Activated CD8-positive, alpha-beta memory T cell treated with anti-CD3 and anti-CD28 coated beads, Interleukin-2, amount 50 U/mL, for 24 hours (primary cell): ENCODE measurements at regions not wholly inside any gene's neighbourhood (a gene's known extent, or its start where the extent isn't known, plus 50 kb on each side); places are given as distances from the start of the nearest gene placed in this dataset.

ENCODE experiments used
- DNase-seq: peaks from one replicate; pipeline ENCODE4 v3.0.0-alpha.2; 2020; ENCODE audit errors: extremely low read depth

DNA sequence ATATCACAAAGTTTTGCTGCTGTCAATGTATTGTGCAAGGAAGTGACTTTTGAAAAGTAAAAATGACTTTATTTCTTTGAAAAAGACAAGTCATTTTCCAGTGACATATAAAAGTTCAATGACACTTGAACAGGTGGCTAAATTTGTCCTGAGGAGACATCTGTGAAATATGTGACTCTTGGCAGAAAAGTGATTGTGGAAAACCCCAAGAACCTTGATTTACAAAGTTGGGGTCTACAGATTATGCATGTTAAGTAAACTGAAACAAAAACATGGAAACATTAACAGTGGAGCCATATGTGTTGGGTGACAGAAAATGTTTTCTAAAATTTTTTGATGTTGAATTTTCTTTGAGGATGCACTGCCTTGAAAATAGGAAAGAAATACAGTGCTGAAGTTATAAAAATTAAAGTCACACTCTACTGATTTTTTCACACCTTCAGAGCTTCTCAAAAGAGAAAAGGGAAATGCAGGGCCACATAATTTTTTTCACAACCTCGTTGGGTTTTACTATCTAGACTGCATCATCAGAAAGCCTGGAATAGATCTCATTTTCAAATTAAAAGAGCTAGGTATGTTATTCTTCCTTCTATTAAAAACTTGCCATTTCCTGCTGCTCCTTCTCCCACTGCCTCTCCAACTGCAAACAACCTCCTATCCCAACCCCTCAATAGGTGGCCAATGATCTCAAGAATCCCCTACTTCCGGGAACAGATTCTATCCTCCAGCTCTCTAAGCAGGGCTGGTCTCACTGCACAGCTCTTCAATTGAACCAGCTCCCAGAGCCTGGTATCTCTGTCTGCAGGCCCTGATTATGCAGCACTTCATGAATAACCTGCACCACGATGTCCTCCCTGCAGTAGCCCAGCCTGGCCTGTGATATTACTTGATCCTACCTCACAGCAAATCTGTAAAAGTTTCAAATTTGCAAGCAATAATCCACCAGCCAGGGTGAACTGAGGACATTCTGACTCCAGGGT is 570.8 kb upstream of the CPEB2 start:
- no peak for DNase-seq

DNA sequence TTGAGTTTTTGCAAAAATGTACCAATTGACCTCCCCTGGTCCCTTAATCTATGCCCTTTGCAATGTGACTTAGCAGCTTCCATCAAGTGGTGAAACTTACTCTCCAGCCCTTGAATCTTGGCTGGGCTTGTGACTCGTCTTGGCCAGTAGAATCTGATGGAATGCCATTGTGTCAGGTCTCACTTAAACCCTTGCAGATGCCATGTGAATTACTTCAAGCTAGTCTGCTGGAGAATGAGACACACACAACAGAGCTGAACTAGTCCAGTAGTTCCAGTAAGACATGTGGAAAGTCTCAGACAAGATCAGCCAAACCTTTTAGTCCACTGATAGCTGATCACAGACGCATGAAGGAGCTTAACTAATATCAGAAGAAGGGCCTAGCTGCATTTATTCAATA is 567.8 kb upstream of the CPEB2 start:
- DNase-seq, result no peak

DNA sequence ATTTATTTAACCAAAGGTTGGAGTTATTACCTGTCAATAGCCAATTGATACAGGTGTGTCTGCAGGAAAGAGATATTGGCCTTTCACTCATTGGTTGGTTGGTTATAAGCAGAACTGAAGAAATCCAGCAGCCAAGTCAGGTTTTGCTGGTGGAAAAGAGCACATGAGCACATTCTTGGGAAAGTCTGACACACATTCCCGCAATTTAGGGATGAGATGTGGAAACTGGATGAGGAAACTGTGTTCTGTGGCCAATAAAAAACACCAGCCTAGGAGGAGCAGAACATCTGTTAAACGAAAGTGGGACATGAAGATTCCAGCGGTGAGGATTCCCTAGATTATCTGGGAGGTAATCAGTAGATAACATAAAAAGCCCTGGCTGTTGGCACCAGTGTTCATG is 567.4 kb upstream of the CPEB2 start:
- no peak for DNase-seq

DNA sequence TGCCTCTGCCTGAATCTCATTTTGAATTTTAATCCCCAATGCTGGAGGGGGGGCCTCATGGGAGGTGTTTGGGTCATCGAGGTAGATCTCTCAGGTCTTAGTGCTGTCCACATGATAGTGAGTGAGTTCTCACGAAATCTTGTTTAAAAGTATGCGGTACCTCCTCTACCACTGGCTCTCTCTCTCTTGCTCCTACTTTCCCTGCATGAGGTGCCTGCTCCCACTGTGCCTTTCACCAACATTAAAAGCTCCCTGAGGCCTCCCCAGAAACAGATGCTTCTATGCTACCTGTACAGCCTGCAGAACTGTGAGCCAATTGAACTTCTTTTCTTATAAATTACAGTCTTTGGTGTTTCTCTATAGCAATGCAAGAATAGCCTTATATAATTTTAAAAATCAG is 560.7 kb upstream of the CPEB2 start:
- DNase-seq, result no peak

DNA sequence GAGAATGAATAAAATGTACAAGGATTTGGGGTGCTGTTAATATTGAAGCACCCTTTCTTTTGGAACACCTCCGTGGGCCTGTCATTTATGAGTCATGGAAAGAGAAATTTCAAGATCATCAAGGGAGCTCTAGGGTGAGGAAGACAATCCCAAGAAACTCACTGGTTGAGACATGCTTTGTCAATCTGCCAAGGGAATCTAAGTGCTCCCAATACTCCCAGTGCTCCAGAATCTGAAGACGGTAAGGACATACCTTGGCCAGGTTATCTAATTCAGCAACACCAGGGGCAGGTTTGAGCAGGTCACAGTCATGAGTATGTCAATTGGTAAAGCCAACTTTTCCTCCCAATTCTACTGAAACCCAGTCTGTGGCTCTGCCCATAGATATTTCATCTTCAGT is 556.4 kb upstream of the CPEB2 start:
- DNase-seq, result no peak

DNA sequence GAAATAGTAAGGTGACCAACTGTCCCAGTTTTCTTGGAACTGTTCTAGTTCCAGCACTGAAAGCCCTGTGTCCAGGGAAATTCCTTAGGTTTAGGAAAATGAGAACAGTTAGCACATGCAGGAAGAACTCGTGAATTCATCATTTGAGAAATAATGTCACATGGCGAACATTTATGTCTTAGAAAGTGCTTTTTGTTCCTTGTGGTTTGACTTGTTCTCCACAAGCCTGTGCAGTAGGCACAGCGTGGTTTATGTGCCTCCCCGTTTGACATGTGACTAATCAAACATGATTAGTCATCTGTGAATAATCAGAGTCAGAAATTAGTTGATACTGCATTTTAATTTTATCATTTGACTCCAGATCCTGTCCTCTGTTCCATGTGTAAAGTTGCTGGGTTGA is 556.0 kb upstream of the CPEB2 start:
- no peak for DNase-seq

DNA sequence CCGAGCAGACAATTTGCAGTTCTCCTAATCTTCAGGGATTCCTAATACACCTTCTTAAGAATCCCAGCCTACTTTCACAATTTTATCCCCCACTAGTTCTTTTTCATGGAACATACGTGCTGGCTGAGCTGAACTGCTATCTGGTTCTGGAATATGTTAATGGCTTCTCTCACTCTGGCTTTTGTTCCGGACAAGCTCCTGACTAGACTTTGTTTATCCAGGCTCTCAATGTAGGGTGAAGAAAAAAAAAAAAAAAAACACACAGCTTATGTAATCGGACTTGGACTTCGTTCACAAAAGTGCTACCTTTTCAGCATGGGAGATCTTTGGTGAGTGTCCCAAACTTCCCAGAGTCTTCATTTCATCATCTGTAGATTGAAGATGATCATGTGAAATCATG is 555.4 kb upstream of the CPEB2 start:
- no peak for DNase-seq

DNA sequence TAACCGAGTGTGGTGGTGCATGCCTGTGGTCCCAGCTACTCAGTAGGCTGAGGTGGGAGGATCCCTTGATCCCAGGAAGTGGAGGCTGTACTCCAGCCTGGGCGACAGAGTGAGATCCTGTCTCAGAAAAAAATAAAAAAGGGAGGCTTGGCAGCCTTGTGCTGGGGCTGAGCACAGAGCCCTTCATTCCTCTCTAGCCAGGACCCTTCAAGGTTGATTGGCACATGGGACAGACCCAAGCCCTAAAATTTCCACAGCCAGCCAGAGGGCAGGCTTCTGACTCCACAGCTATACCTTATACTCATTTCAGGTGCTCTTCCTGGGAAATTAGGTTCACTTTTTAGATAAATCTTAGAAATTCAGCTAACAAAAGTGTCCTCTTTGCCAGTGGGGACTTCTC is 553.0 kb upstream of the CPEB2 start:
- DNase-seq, result no peak

DNA sequence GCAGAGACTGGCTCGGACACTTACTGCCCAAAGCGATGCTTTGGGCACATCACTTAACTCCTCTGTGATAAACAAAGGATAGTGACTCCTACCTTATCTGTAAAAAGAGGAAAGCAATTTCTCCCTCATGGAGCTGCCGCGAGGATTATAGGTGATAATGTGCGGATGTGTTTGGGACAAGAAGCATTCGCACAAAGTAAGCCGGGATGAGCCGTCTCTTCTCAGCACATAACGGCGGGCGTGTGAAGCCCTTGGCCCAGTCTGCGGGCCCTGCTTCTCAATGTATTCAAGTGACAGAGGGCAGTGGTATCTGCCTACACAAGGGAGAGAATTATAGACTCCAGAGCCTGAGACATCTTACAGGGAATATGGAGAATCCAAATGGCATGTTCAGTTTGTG is 550.3 kb upstream of the CPEB2 start:
- DNase-seq, result no peak

DNA sequence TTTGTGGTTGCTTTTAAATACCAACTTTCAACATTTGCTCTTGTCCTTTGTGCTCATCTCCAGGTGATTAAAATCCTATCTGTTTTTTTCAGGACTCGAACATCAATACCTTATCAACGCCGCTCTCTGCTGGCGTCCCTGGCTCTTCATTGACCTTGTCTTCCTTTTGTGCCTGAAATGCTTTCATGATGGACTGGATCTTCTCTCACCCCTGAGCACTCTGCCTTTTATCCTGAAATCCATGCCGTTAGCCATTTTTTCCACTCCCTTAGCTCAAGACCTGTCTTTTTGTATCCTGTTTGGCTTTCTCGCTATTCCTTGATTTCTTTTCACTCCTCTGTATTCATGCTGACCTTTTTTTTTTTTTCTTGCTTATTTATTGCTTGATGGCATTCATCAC is 549.5 kb upstream of the CPEB2 start:
- DNase-seq, result no peak

DNA sequence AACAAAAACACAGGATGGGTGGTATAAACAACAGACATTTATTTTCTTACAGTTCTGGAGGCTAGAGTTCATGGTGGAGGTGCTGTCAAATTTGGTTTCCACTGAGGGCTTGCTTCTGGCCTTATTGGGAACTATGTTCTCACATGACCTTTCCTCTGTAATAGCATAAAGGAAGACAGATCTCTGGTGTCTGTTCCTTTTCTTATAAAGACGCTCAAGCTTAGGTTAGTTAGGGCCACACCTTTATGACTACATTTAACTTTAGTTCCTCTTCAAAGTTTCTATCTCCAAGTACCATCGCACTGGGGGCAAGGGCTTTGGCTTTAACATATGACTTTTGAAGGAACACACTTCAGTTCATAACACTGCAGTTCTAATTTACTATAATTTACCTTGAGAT is 543.8 kb upstream of the CPEB2 start:
- DNase-seq, result no peak

DNA sequence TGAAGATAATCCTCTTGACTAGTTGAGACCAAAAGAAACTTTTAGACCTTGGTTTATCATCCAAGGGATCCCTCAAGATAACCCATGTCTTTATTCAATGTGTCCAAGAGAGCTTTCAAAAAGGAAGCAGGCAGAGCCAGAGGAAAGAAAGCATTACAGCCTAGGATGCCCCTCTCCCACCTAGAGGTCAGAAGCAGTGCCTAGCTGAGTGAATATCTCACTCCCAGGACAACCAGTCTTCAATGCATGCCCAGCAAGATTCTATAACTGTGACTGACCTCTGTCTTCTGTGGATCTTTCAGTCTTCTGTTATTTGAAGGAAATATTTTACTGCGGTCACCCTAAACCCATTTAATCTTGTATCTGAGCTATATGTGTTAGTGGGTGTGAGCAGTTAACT is 537.2 kb upstream of the CPEB2 start:
- DNase-seq, result no peak

DNA sequence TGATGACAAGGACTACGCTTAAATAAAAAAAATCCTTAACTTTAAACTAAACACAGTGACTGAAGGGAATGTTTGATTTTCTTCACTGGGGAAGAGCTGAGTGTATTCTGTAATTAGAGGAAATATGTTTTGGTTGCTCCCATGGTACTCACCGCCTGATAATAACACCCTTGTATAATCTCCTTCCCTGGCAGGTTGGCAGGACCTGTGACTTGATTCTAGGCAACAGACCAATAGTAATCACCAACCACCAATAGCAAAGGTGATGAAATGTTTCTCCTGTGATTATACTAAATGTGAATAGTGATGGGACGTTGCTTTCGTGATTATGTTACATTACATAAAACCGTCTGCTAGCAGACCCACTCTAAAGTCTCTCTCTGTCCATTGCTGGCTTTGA is 536.8 kb upstream of the CPEB2 start:
- DNase-seq, result no peak

DNA sequence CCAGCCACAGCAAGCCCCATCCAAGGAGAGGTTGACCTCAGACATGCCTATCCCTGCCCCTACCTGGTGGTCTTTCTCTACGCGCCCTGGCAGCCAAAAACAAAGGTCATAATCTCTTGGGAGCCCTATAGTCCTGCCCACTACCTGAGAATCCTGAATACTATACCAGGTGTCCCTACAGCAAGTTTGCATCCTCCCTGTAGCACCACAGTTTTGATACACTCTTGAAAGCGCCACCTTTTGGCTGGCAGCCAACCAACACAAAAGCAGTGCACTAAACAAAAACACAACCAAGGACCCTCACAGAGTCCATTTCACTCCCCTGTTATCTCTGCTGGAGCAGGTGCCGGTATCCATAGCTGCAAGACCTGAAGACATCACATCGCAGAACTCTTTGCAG is 523.8 kb upstream of the CPEB2 start:
- DNase-seq, result no peak

DNA sequence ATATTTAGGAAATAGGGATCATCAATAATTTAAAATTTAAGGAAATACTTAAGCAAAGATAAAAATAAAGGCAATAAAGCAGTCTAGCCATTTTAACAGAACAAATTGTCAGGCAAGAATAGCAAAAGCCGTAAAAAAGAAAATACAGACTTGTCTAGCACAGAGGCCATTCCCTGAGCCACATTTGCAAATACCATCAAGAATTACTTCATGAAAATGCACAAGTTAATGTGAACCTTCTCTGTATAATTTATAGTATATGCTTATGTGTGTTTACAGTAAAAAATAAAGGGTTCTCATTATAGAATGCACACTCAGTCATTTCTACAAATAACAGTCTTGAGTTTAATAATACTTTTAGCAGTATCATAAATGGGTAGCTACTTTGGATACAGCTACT is 505.9 kb upstream of the CPEB2 start:
- DNase-seq, result no peak

DNA sequence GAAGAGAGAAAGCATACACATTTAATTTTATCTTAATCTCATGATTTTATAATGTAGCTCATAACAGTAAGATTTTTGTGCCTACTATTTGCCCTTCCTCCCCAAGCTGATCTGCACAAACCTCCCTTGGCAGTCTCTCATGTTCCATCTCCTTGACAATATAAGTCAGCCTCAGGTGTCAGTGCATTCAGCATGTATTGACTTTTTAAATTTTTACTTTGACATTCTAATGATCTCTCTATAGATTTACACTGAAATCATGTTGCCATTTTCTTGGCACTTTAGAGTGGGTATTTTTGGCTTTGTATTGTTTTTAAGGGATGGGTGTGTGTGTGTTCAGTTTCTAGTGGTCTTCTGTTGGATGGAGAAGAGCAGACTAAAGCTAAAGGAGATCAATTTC is 505.3 kb upstream of the CPEB2 start:
- DNase-seq, result no peak

DNA sequence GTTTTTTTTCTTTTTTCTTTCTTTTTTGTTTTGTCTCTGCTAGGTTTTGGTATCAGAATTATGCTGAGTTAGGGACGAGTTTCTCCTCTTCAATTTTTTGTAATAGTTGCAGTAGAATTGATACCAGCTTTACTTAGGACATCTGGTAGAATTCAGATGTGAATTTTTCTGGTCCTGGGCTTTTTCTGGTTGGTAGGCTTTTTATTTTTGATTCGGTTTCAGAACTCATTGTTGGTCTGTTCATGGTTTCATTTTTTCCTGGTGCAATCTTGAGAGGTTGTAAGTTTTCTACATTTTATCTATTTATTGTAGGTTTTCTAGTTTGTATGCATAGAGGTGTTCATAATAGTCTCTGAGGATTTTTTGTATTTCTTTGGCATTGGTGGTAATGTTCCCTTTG is 498.1 kb upstream of the CPEB2 start:
- no peak for DNase-seq

DNA sequence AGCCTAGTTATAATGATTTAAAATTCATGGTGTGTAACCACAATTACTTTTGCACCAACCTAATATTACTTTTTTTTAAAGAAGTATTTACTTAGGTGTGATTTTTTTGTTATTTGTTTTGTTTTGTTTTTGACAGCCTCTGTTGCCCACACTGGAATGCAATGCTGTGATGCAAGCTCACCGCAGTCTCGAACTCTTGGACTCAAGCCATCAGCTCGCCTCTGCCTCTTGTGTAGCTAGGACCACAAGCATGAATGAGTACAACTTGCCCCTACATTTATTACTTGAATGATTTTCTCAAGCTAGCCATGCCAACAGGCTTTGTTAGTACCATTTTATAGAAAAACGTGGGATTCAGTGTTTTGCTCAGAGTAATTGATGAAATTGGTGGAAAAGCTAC is 488.8 kb upstream of the CPEB2 start:
- DNase-seq, result no peak

DNA sequence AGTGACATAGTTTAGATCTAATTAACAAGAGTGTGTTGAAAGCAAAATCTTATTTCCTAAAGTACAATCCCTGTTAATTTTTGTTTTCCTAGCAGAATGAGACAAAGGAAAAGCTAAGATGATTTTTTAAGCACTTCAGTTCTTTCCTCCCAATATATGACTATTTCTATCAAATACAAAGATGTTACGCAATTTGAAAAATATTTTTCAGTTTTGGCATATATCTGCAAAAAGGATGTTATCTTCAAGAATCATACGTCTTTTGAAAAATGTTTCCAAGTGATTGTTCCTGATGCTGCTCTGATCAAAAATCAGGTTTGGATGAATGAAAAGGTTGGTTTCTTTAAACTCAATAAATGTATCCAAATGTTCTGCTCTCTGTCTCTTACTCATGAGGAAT is 486.7 kb upstream of the CPEB2 start:
- no peak for DNase-seq

DNA sequence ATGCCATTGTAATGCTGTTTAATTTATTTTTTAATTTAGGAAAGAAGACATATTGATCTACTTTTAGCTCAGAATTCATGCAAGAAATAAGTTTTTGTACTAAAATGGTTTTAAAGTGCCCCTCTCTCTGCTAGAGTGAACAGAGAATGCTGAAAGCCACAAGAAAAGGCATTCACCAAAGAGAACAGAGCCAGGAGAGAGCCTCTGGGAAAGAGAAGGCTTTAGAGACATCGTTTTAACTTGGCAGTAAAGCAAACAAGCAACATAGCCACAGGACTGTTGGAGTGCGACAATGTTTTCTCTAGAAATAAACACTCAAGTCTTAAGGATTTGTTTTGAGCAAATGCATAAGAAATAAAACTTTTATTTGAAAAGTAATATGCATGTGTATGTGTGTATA is 484.1 kb upstream of the CPEB2 start:
- DNase-seq, result no peak

DNA sequence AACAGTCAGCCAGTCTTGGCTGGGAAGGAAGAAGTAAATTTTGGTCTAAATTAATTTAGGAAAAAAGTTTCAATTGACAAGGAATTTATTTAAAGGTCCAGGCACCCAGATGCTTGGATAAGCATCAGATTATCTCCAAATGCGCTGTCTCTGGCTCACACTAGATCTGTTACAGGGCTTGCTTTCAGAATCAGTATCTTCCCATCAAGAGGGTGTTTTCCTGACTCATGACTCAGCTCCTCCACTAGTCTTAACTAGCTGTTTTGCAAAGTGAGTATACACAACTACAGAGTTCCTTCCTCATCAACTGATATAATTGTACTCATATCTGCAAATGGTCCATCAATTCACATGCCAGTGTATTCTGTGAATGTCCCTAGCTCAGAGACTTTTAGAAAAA is 482.1 kb upstream of the CPEB2 start:
- DNase-seq, result no peak

DNA sequence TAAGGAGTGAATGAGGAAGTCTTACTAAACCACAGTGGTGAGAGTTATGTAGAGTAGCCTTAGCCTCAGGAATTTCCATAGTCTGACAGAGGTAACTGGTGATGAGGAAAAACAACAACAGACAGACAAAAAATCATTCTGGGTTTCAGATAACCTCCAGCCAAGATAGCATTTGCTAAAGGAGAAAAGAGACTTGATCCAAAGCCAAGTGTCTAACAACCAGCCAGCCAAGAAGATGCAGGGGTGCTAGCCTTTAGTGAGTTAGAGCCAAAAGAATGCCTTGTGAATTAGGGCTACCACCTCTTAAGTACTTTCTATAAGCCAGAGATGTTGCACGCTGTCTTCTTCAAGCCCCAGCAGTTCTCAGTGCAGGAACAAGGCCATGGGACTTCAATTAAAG is 478.0 kb upstream of the CPEB2 start:
- no peak for DNase-seq

DNA sequence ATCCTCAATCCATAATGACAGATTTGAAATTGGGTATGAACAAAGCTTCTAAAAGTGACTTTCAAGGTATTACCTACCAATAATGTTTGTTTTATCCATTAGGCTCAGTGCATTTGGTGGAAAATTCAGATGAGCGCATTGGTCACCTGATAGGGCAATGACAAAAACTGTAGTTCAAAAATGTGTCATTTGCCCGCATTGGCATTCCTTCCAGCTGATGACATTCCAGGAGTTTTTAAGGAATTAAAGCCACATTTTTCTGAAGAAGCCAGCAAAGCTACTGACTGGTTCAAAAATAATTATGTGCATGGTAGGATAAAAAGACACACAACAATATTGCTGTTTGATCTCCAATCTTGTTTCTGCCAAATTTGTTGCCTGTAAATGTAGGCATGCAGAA is 473.4 kb upstream of the CPEB2 start:
- DNase-seq, result no peak

DNA sequence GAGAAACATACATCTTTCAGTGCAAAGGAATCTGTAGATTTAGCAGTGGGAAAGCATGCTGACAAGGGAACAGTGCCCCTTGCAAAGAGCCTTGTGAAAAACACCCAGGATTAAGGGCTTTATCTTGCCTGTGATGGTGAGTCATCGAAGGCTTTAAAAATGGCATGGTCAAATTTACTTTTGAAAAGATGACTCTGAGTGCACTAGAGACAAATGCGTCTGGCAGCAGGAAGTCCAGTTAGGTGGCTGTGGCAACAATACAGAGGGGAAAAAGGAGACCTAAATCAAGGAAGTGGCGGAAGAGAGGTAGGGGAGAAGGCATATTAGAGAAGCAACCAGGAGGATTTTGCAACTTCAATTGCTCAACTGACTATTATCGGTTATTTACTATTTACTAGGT is 472.6 kb upstream of the CPEB2 start:
- no peak for DNase-seq
